HEK293T (cell line): ENCODE measurements at regions not wholly inside any gene's neighbourhood (a gene's known extent, or its start where the extent isn't known, plus 50 kb on each side); places are given as distances from the start of the nearest gene placed in this dataset.

Experiments
- ARNT ChIP-seq: fragments of 450-650 bp; IDR thresholded peaks from 2 replicates; pipeline ENCODE4 v1.6.1; 2017; ENCODE audit warnings: mild to moderate bottlenecking
- BHLHE40 ChIP-seq: fragments of 450-650 bp; IDR thresholded peaks from 2 replicates; pipeline ENCODE4 v1.6.1; 2016; ENCODE audit warnings: mild to moderate bottlenecking, moderate library complexity, borderline replicate concordance
- ELF4 ChIP-seq: fragments of 450-650 bp; IDR thresholded peaks from 2 replicates; pipeline ENCODE4 v1.6.1; 2017; ENCODE audit warnings: antibody characterized with exemption
- FOXA1 ChIP-seq: fragments of 450-650 bp; IDR thresholded peaks from 2 replicates; pipeline ENCODE4 v1.6.1; 2016; ENCODE audit warnings: mild to moderate bottlenecking
- FOXK2 ChIP-seq: fragments of 450-650 bp; IDR thresholded peaks from 2 replicates; pipeline ENCODE4 v1.6.1; 2016; ENCODE audit warnings: mild to moderate bottlenecking
- FOXM1 ChIP-seq: fragments of 450-650 bp; IDR thresholded peaks from 2 replicates; pipeline ENCODE4 v1.6.1; 2017; ENCODE audit warnings: mild to moderate bottlenecking, borderline replicate concordance
- HDGF ChIP-seq: fragments of 450-650 bp; IDR thresholded peaks from 2 replicates; pipeline ENCODE4 v1.6.1; 2017; ENCODE audit warnings: antibody characterized with exemption, borderline replicate concordance
- L3MBTL2 ChIP-seq: fragments of 450-650 bp; conservative IDR thresholded peaks from 2 replicates; pipeline ENCODE4 v1.6.1; 2016; ENCODE audit warnings: mild to moderate bottlenecking
- NFRKB ChIP-seq: fragments of 450-650 bp; IDR thresholded peaks from 2 replicates; pipeline ENCODE4 v1.6.1; 2016; ENCODE audit warnings: mild to moderate bottlenecking, moderate library complexity
- SP1 ChIP-seq: fragments of 450-650 bp; IDR thresholded peaks from 2 replicates; pipeline ENCODE4 v1.6.1; 2017
- SUZ12 ChIP-seq: fragments of 450-650 bp; IDR thresholded peaks from 2 replicates; pipeline ENCODE4 v1.6.1; 2016; ENCODE audit warnings: mild to moderate bottlenecking
- TARDBP ChIP-seq: fragments of 450-650 bp; IDR thresholded peaks from 2 replicates; pipeline ENCODE4 v1.6.1; 2016
- ZNF384 ChIP-seq: fragments of 450-650 bp; IDR thresholded peaks from 2 replicates; pipeline ENCODE4 v1.6.1; 2016
- TF ChIP-seq, protein P1 (sequence below): fragments of 450-650 bp; IDR thresholded peaks from 2 replicates; pipeline ENCODE4 v1.6.1; 2016

DNA sequence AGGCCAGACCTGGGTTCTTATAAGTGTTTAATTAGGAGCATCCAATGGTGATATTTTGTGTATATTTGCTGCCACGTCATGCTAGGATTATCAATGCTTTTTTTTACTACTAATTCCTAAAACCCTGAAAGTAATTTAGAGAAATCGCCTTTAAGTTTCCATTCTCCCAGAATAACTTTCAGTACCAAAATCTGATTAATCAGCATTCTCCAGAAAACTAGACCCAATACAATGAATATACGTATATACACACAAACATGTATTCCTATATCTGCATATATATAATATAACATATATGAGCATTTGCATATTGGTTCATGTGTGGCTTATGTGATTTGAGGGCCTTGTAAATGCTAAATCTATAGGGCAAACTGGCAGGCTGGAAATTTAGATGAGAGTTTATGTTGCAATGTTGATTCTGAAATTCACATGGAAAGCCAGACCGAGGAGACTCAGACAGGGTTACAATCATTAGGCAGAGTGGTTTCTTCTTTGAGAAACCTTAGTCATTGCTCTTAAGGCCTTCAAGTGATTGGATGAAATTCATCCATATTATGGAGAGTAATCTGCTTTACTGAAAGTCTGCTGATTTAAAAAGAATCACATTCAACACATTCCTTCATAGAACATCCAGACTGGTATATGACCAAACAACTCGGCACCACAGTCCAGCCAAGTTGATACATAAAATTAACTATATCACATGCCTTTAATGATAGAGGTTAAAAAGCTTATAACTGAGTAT is 65.9 kb upstream of the RGPD4 start:
- TF ChIP-seq ZNF384 (no peak), ELF4 (no peak), TARDBP (no peak), FOXK2 (no peak), L3MBTL2 (no peak), SUZ12 (no peak), FOXA1 (no peak), BHLHE40 (no peak), HDGF (no peak), SP1 (no peak), FOXM1 (no peak), ARNT (no peak), NFRKB (no peak)
- TF ChIP-seq, protein P1, sequence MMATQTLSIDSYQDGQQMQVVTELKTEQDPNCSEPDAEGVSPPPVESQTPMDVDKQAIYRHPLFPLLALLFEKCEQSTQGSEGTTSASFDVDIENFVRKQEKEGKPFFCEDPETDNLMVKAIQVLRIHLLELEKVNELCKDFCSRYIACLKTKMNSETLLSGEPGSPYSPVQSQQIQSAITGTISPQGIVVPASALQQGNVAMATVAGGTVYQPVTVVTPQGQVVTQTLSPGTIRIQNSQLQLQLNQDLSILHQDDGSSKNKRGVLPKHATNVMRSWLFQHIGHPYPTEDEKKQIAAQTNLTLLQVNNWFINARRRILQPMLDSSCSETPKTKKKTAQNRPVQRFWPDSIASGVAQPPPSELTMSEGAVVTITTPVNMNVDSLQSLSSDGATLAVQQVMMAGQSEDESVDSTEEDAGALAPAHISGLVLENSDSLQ, result no peak
